Osteoblast (primary cell): ENCODE measurements at regions not wholly inside any gene's neighbourhood (a gene's known extent, or its start where the extent isn't known, plus 50 kb on each side); places are given as distances from the start of the nearest gene placed in this dataset.
A peak's percentile ranks its signal among the peaks of the same experiment; 100 is the strongest.

Experiments used
- DNase-seq: peaks from one replicate; pipeline ENCODE4 v3.0.0; 2011; ENCODE audit warnings: low spot score, mixed read lengths; ENCODE audit not compliant: insufficient read length; ENCODE audit errors: missing footprints
- H2AFZ ChIP-seq: 2 replicates; pipeline ENCODE4 v1.6.0; 2011; ENCODE audit warnings: mild to moderate bottlenecking, low read length
- H3K27ac ChIP-seq: 2 replicates; pipeline ENCODE4 v1.5.1; 2011; ENCODE audit warnings: mild to moderate bottlenecking, low read depth, low read length, moderate library complexity
- H3K27me3 ChIP-seq: 2 replicates; pipeline ENCODE4 v1.6.0; 2012; ENCODE audit warnings: mild to moderate bottlenecking, control low read depth, inconsistent platforms, low read length, moderate library complexity; ENCODE audit not compliant: insufficient read depth
- H3K36me3 ChIP-seq: 2 replicates; pipeline ENCODE4 v1.5.1; 2011; ENCODE audit warnings: mild to moderate bottlenecking, low read length, control low read depth, moderate library complexity; ENCODE audit not compliant: insufficient read depth
- H3K4me1 ChIP-seq: 2 replicates; pipeline ENCODE4 v1.5.1; 2011; ENCODE audit warnings: mild to moderate bottlenecking, low read length, control low read depth, moderate library complexity; ENCODE audit not compliant: insufficient read depth
- H3K4me2 ChIP-seq: 2 replicates; pipeline ENCODE4 v1.6.0; 2011; ENCODE audit warnings: mild to moderate bottlenecking, low read length; ENCODE audit not compliant: insufficient read depth
- H3K4me3 ChIP-seq: fragments of 200-600 bp; sonication (generic); 3 replicates; pipeline ENCODE4 v1.5.1; 2012; ENCODE audit warnings: mild to moderate bottlenecking, low read length, inconsistent platforms; ENCODE audit not compliant: insufficient read depth
- H3K79me2 ChIP-seq: 2 replicates; pipeline ENCODE4 v1.6.0; 2012; ENCODE audit warnings: mild to moderate bottlenecking, low read length, control low read depth, inconsistent platforms; ENCODE audit not compliant: insufficient read depth
- H3K9me3 ChIP-seq: 2 replicates; pipeline ENCODE4 v1.5.1; 2011; ENCODE audit warnings: low read depth, low read length, control low read depth
- H4K20me1 ChIP-seq: 2 replicates; pipeline ENCODE4 v1.6.0; 2012; ENCODE audit warnings: mild to moderate bottlenecking, low read length, control low read depth; ENCODE audit not compliant: insufficient read depth
- TF ChIP-seq, protein P1 (sequence below): IDR thresholded peaks from 2 replicates; pipeline ENCODE4 v1.5.1; 2011; ENCODE audit warnings: mild to moderate bottlenecking, low read depth, low read length, moderate library complexity; ENCODE audit errors: extremely low read depth

DNA sequence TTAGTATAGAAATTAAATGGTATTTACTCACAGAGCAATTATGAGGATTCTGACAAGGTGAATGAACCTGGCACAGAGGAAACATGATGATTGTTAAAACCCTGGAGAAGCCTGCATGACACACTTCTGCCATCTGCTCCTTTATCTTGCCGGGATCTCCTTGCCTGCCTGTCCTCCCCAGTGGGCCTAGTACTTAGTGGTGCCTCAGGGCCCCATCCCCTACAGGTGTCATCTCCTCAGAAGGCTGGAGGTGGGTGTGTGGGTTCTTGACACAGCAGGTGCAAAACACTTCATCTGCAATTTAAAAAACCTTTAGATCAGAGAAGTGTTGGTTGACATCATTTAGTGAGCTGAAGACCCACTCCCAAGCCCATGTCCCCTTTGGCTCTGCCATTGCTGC is 261.2 kb downstream of the ADRA2A start:
- no peak overlapping the region for H3K27ac ChIP-seq
- H3K4me1 ChIP-seq: no peaks in the 10 kb centered on the region
- no peak overlapping the region for H3K4me2 ChIP-seq
- no peak overlapping the region for H2AFZ ChIP-seq
- no peak overlapping the region for H3K4me3 ChIP-seq
- TF ChIP-seq, protein P1, sequence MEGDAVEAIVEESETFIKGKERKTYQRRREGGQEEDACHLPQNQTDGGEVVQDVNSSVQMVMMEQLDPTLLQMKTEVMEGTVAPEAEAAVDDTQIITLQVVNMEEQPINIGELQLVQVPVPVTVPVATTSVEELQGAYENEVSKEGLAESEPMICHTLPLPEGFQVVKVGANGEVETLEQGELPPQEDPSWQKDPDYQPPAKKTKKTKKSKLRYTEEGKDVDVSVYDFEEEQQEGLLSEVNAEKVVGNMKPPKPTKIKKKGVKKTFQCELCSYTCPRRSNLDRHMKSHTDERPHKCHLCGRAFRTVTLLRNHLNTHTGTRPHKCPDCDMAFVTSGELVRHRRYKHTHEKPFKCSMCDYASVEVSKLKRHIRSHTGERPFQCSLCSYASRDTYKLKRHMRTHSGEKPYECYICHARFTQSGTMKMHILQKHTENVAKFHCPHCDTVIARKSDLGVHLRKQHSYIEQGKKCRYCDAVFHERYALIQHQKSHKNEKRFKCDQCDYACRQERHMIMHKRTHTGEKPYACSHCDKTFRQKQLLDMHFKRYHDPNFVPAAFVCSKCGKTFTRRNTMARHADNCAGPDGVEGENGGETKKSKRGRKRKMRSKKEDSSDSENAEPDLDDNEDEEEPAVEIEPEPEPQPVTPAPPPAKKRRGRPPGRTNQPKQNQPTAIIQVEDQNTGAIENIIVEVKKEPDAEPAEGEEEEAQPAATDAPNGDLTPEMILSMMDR: no peak
- H3K9me3 ChIP-seq: peaks cover 2% of the 10 kb centered on the region
- H3K36me3 ChIP-seq: no peaks in the 10 kb centered on the region
- H3K79me2 ChIP-seq: no peaks in the 10 kb centered on the region
- H3K27me3 ChIP-seq: no peaks in the 10 kb centered on the region
- no peak for DNase-seq
- H4K20me1 ChIP-seq: no peaks in the 10 kb centered on the region

DNA sequence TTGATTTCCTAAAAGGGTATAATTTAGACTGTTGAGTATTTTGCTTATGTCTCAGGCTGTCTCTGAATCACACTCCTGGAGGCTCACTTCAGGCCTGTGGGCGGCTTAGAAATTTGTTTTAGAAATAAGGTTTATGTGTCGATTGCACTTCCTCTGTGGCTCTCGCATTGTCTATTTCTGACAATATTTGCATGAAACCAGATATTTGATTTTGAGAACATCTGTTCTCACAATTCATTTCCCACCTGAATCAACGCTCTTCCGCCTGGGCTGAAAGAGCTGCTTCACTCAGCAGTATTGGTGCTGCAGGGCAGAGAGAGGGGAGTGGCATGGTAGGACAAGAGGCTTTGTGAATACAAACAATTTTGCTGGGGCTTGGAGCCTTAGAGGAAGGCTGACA is 262.0 kb downstream of the ADRA2A start:
- Histone ChIP-seq H3K9me3 (peaks cover 2% of the 10 kb centered on the region), H3K4me3 (no peak overlapping the region), H3K4me2 (no peak overlapping the region), H3K4me1 (no peaks in the 10 kb centered on the region), H2AFZ (no peak overlapping the region), H4K20me1 (no peaks in the 10 kb centered on the region), H3K27me3 (no peaks in the 10 kb centered on the region), H3K27ac (no peak overlapping the region), H3K36me3 (no peaks in the 10 kb centered on the region), H3K79me2 (no peaks in the 10 kb centered on the region)
- TF ChIP-seq, protein P1: no peak
- DNase-seq: no peak

DNA sequence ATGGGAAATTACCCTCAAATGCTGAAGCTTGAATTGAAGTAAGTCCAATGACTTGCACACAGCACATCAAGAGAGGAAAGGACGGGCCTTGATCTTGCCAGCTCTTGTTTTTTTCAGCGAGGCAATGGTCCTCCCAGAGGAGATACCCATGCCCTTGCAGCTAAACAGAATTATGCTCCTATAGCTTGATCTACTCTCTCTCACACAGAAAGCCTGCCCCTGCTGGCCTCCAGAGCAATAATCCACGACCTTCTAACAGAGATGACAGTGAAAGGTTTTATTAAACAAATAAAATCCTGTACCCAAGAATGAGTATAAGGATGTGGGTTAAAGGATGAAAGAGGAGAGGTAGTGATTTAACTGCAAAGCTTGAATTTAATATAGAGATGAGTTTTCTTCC is 268.0 kb downstream of the ADRA2A start:
- Histone ChIP-seq H3K4me2 (no peak overlapping the region), H4K20me1 (no peaks in the 10 kb centered on the region), H3K36me3 (no peaks in the 10 kb centered on the region), H3K9me3 (peaks cover 2% of the 10 kb centered on the region), H3K79me2 (no peaks in the 10 kb centered on the region), H3K4me3 (no peak overlapping the region), H3K27ac (no peak overlapping the region), H3K4me1 (no peaks in the 10 kb centered on the region), H2AFZ (no peak overlapping the region), H3K27me3 (no peaks in the 10 kb centered on the region)
- DNase-seq: no peak
- TF ChIP-seq, protein P1: peak; percentile 19

DNA sequence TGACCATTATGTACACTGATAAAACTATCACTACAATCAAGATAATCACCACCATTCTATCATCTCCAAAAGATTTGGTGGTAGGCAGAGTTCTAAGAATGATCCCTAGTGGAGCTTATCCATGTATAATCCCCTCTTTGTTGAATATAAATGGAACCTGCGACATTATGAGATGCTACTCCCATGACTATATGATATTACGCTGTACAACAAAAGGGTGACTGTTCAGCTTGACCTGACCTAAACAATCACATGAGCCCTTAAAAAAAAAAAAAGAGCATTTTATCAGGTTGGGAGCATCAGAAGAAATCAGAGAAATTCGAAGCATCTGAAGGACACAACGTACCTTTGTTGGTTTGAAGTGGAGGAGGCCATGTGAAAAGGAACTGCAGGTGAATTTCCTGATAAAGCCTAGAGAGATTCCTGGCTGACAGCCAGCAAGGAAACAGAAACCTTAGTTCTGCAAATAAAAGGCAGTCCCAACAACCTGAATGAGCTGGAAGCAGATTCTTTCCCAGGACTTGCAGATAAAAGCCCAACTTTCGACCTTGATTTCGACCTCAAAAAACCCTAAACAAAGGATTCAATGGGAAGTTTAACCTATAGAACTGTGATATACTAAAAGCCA is 270.7 kb downstream of the ADRA2A start:
- TF ChIP-seq, protein P1: no peak
- no peaks in the 10 kb centered on the region for H3K79me2 ChIP-seq
- H3K36me3 ChIP-seq: no peaks in the 10 kb centered on the region
- no peak overlapping the region for H3K4me2 ChIP-seq
- no peak for DNase-seq
- H4K20me1 ChIP-seq: no peaks in the 10 kb centered on the region
- no peaks in the 10 kb centered on the region for H3K9me3 ChIP-seq
- no peak overlapping the region for H3K4me3 ChIP-seq
- no peaks in the 10 kb centered on the region for H3K4me1 ChIP-seq
- no peaks in the 10 kb centered on the region for H3K27me3 ChIP-seq
- H2AFZ ChIP-seq: no peak overlapping the region
- H3K27ac ChIP-seq: no peak overlapping the region
